GM23338 (cell line): ENCODE measurements at regions not wholly inside any gene's neighbourhood (a gene's known extent, or its start where the extent isn't known, plus 50 kb on each side); places are given as distances from the start of the nearest gene placed in this dataset.

Source experiments
- ATAC-seq: fragments of 200-7000 bp; cut with Tn5 transposase; 3 replicates; pipeline ENCODE4 v1.9.1; 2020
- DNase-seq: peaks from one replicate; pipeline ENCODE4 v3.0.0-alpha.2; 2015; ENCODE audit warnings: low spot score
- H2AFZ ChIP-seq: fragments of 200-600 bp; sonication (generic); 2 replicates; pipeline ENCODE4 v1.8.0; 2016; ENCODE audit warnings: antibody characterized with exemption, mild to moderate bottlenecking, moderate library complexity
- H3F3A ChIP-seq: fragments of 200-600 bp; sonication (generic); replicated peaks from 2 replicates; pipeline ENCODE4 v1.8.0; 2017; ENCODE audit warnings: antibody characterized with exemption, mixed run types, low read depth
- H3K27ac ChIP-seq: fragments of 200-600 bp; sonication (generic); 2 replicates; pipeline ENCODE4 v1.6.1; 2016; ENCODE audit warnings: low read depth
- H3K27me3 ChIP-seq: fragments of 200-600 bp; sonication (generic); 2 replicates; pipeline ENCODE4 v1.8.0; 2016; ENCODE audit warnings: mild to moderate bottlenecking, mixed run types, moderate library complexity; ENCODE audit not compliant: insufficient read depth
- H3K36me3 ChIP-seq: fragments of 200-600 bp; sonication (generic); 2 replicates; pipeline ENCODE4 v1.8.0; 2016; ENCODE audit warnings: mild to moderate bottlenecking; ENCODE audit not compliant: insufficient read depth
- H3K4me1 ChIP-seq: fragments of 200-600 bp; sonication (generic); 2 replicates; pipeline ENCODE4 v1.8.0; 2016; ENCODE audit warnings: mild to moderate bottlenecking, moderate library complexity; ENCODE audit not compliant: insufficient read depth
- H3K4me2 ChIP-seq: fragments of 200-600 bp; sonication (generic); 2 replicates; pipeline ENCODE4 v1.7.1; 2017; ENCODE audit warnings: mixed run types
- H3K4me3 ChIP-seq: fragments of 200-600 bp; sonication (generic); 2 replicates; pipeline ENCODE4 v1.6.1; 2016; ENCODE audit warnings: mixed run types
- H3K79me2 ChIP-seq: fragments of 200-600 bp; sonication (generic); replicated peaks from 2 replicates; pipeline ENCODE4 v1.8.0; 2017; ENCODE audit warnings: mild to moderate bottlenecking; ENCODE audit not compliant: insufficient read depth
- H3K9me2 ChIP-seq: fragments of 200-600 bp; sonication (generic); 2 replicates; pipeline ENCODE4 v1.8.0; 2017; ENCODE audit not compliant: insufficient read depth
- H4K20me1 ChIP-seq: fragments of 200-600 bp; sonication (generic); replicated peaks from 2 replicates; pipeline ENCODE4 v1.8.0; 2017; ENCODE audit warnings: mild to moderate bottlenecking; ENCODE audit not compliant: insufficient read depth
- H3K27ac Mint-ChIP-seq: 2 replicates; pipeline ENCODE4 v1.8.0; 2020; ENCODE audit warnings: inconsistent platforms, mild to moderate bottlenecking, moderate library complexity, mixed read lengths
- H3K27me3 Mint-ChIP-seq: 3 replicates; pipeline ENCODE4 v1.8.0; 2022; ENCODE audit warnings: low read depth, mild to moderate bottlenecking, moderate library complexity, mixed read lengths, inconsistent platforms; ENCODE audit not compliant: insufficient read depth, poor library complexity
- H3K36me3 Mint-ChIP-seq: 3 replicates; pipeline ENCODE4 v1.8.0; 2021; ENCODE audit warnings: low read depth, mild to moderate bottlenecking, inconsistent platforms, moderate library complexity, mixed read lengths
- H3K4me1 Mint-ChIP-seq: 3 replicates; pipeline ENCODE4 v1.8.0; 2020; ENCODE audit warnings: mild to moderate bottlenecking, inconsistent platforms, mixed read lengths
- H3K4me3 Mint-ChIP-seq: 3 replicates; pipeline ENCODE4 v1.8.0; 2021; ENCODE audit warnings: moderate library complexity, mild to moderate bottlenecking, inconsistent platforms, mixed read lengths
- H3K9me3 Mint-ChIP-seq: 3 replicates; pipeline ENCODE4 v1.8.0; 2020; ENCODE audit warnings: moderate library complexity, mild to moderate bottlenecking, inconsistent platforms, mixed read lengths
- CREB1 ChIP-seq: fragments of 250-450 bp; sonication (Bioruptor Pico); IDR thresholded peaks from 2 replicates; pipeline ENCODE4 v1.5.0; 2020; ENCODE audit warnings: low read depth, mild to moderate bottlenecking, moderate library complexity
- EZH2phosphoT487 ChIP-seq: fragments of 200-600 bp; sonication (generic); IDR thresholded peaks from one replicate; pipeline ENCODE4 v1.8.1; 2018; ENCODE audit warnings: antibody characterized with exemption; ENCODE audit not compliant: unreplicated experiment
- JUNB ChIP-seq: IDR thresholded peaks from one replicate; pipeline ENCODE4 v1.6.1; 2016; ENCODE audit warnings: antibody characterized with exemption; ENCODE audit not compliant: unreplicated experiment
- NANOG ChIP-seq: IDR thresholded peaks from 2 replicates; pipeline ENCODE4 v1.6.1; 2016; ENCODE audit warnings: antibody characterized with exemption, borderline replicate concordance
- POLR2AphosphoS5 ChIP-seq: IDR thresholded peaks from 2 replicates; pipeline ENCODE4 v1.6.1; 2016; ENCODE audit warnings: antibody characterized with exemption, low read depth
- STAT1 ChIP-seq: IDR thresholded peaks from one replicate; pipeline ENCODE4 v1.6.1; 2016; ENCODE audit warnings: antibody characterized with exemption; ENCODE audit not compliant: unreplicated experiment
- ZNF114 ChIP-seq: fragments of 250-450 bp; sonication (Bioruptor Pico); IDR thresholded peaks from 2 replicates; pipeline ENCODE4 v1.5.0; 2020; ENCODE audit warnings: mild to moderate bottlenecking, moderate library complexity
- ZNF331 ChIP-seq: fragments of 250-450 bp; sonication (Bioruptor Pico); IDR thresholded peaks from 2 replicates; pipeline ENCODE4 v1.5.0; 2020; ENCODE audit warnings: low read depth, mild to moderate bottlenecking, moderate library complexity
- ZNF462 ChIP-seq: fragments of 250-450 bp; sonication (Bioruptor Pico); IDR thresholded peaks from 2 replicates; pipeline ENCODE4 v1.5.0; 2020; ENCODE audit warnings: mild to moderate bottlenecking, moderate library complexity
- TF ChIP-seq, protein P1 (sequence below), 2 experiments: fragments of 200-600 bp in 1 of 2; sonication (generic) in 1 of 2; conservative IDR thresholded peaks; 2 replicates each; pipeline versions ENCODE4 v1.5.1 to v1.6.1; 2016 to 2017; ENCODE audit warnings: antibody characterized with exemption in 2 of 2, low read depth in 2 of 2, mild to moderate bottlenecking in 2 of 2, moderate library complexity in 1 of 2

GRCh38 chrX:110511238-110511637, 152.6 kb downstream of the RTL9 start (continued):
- TF ChIP-seq ZNF462 (no peak), POLR2AphosphoS5 (no peak), ZNF331 (CRISPR knock-in tag) (no peak), STAT1 (no peak), NANOG (no peak), CREB1 (CRISPR knock-in tag) (no peak)
- TF ChIP-seq, protein P1, sequence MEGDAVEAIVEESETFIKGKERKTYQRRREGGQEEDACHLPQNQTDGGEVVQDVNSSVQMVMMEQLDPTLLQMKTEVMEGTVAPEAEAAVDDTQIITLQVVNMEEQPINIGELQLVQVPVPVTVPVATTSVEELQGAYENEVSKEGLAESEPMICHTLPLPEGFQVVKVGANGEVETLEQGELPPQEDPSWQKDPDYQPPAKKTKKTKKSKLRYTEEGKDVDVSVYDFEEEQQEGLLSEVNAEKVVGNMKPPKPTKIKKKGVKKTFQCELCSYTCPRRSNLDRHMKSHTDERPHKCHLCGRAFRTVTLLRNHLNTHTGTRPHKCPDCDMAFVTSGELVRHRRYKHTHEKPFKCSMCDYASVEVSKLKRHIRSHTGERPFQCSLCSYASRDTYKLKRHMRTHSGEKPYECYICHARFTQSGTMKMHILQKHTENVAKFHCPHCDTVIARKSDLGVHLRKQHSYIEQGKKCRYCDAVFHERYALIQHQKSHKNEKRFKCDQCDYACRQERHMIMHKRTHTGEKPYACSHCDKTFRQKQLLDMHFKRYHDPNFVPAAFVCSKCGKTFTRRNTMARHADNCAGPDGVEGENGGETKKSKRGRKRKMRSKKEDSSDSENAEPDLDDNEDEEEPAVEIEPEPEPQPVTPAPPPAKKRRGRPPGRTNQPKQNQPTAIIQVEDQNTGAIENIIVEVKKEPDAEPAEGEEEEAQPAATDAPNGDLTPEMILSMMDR (conservative IDR thresholded peaks at IDR 0.05; ENCODE audit: low read depth in 2 of 2): no peak

- H3K4me2 ChIP-seq: no peak overlapping the region
- peaks cover 3% of the 10 kb centered on the region; the same call in 1 of the 2 replicates for H3K4me1 ChIP-seq
- no peaks in the 10 kb centered on the region for H3K36me3 Mint-ChIP-seq
- H3K27ac Mint-ChIP-seq: no peak overlapping the region
- no peak for ATAC-seq
- peaks cover 16% of the 10 kb centered on the region for H3K4me1 Mint-ChIP-seq
- no peak overlapping the region for H3K27ac ChIP-seq
- H4K20me1 ChIP-seq: no peaks in the 10 kb centered on the region
- H3K27me3 ChIP-seq: no peaks in the 10 kb centered on the region
- no peaks in the 10 kb centered on the region for H3K9me2 ChIP-seq
- no peak overlapping the region for H2AFZ ChIP-seq
- no peaks in the 10 kb centered on the region for H3K79me2 ChIP-seq
- peaks cover 4% of the 10 kb centered on the region; the same call in 1 of the 3 replicates for H3K9me3 Mint-ChIP-seq
- H3F3A ChIP-seq: no peaks in the 10 kb centered on the region
- H3K4me3 Mint-ChIP-seq: no peak overlapping the region
- no peaks in the 10 kb centered on the region for H3K36me3 ChIP-seq
- DNase-seq: no peak
- no peak overlapping the region for H3K4me3 ChIP-seq
- H3K27me3 Mint-ChIP-seq: no peaks in the 10 kb centered on the region
- TF ChIP-seq ZNF331 (CRISPR knock-in tag) (no peak), JUNB (no peak), STAT1 (no peak), CREB1 (CRISPR knock-in tag) (no peak), ZNF114 (CRISPR knock-in tag) (no peak), EZH2phosphoT487 (no peak), NANOG (no peak)
- TF ChIP-seq, protein P1 (conservative IDR thresholded peaks at IDR 0.05; ENCODE audit: low read depth in 2 of 2): no peak
These were observed 153.7 kb downstream of the RTL9 start for GRCh38 chrX:110512341-110512740.
